SK-N-SH treated with all-trans-retinoic acid at 6 μM for 48 hours (cell line): ENCODE measurements at regions not wholly inside any gene's neighbourhood (a gene's known extent, or its start where the extent isn't known, plus 50 kb on each side); places are given as distances from the start of the nearest gene placed in this dataset.

Experiments used
- ATAC-seq: fragments of 200-7000 bp; cut with Tn5 transposase; 3 replicates; pipeline ENCODE4 v1.9.1; 2020; ENCODE audit warnings: mild to moderate bottlenecking, moderate library complexity
- ARNTL ChIP-seq: fragments of 450-650 bp; formaldehyde crosslinking; IDR thresholded peaks from 2 replicates; pipeline ENCODE4 v1.5.0; 2020; ENCODE audit warnings: low read depth, mild to moderate bottlenecking, moderate library complexity, borderline replicate concordance
- BACH2 ChIP-seq: fragments of 250-450 bp; sonication (Bioruptor Pico); IDR thresholded peaks from 2 replicates; pipeline ENCODE4 v1.9.0; 2021; ENCODE audit warnings: mild to moderate bottlenecking, borderline replicate concordance
- CREB5 ChIP-seq: fragments of 250-450 bp; sonication (Bioruptor Pico); IDR thresholded peaks from 2 replicates; pipeline ENCODE4 v1.5.1; 2020; ENCODE audit warnings: low read depth, mild to moderate bottlenecking, moderate library complexity
- CSDC2 ChIP-seq: fragments of 250-450 bp; sonication (Bioruptor Pico); IDR thresholded peaks from 2 replicates; pipeline ENCODE4 v1.5.0; 2020; ENCODE audit warnings: mild to moderate bottlenecking, moderate library complexity
- CSRNP3 ChIP-seq: fragments of 250-450 bp; sonication (Bioruptor Pico); IDR thresholded peaks from 2 replicates; pipeline ENCODE4 v1.5.1; 2021; ENCODE audit warnings: mild to moderate bottlenecking, moderate library complexity
- ESRRG ChIP-seq: fragments of 250-450 bp; sonication (Bioruptor Pico); IDR thresholded peaks from 2 replicates; pipeline ENCODE4 v1.6.1; 2021; ENCODE audit warnings: mild to moderate bottlenecking
- GLIS3 ChIP-seq: fragments of 250-450 bp; sonication (Bioruptor Pico); IDR thresholded peaks from 2 replicates; pipeline ENCODE4 v1.5.0; 2020; ENCODE audit warnings: mild to moderate bottlenecking, moderate library complexity
- ISL1 ChIP-seq: fragments of 250-450 bp; sonication (Bioruptor Pico); IDR thresholded peaks from 2 replicates; pipeline ENCODE4 v2.1.2; 2022; ENCODE audit warnings: mild to moderate bottlenecking, moderate library complexity
- OSR1 ChIP-seq: fragments of 250-450 bp; sonication (Bioruptor Pico); IDR thresholded peaks from 2 replicates; pipeline ENCODE4 v1.8.0; 2022; ENCODE audit warnings: moderate library complexity, mild to moderate bottlenecking, inconsistent platforms
- PATZ1 ChIP-seq: fragments of 250-450 bp; sonication (Bioruptor Pico); IDR thresholded peaks from 2 replicates; pipeline ENCODE4 v1.8.0; 2020; ENCODE audit warnings: mild to moderate bottlenecking, moderate library complexity, borderline replicate concordance
- POU6F1 ChIP-seq: fragments of 250-450 bp; sonication (Bioruptor Pico); IDR thresholded peaks from 2 replicates; pipeline ENCODE4 v1.8.0; 2021; ENCODE audit warnings: low read depth, mild to moderate bottlenecking, moderate library complexity, borderline replicate concordance
- PPARA ChIP-seq: fragments of 250-450 bp; sonication (Bioruptor Pico); IDR thresholded peaks from 2 replicates; pipeline ENCODE4 v1.5.0; 2020; ENCODE audit warnings: mild to moderate bottlenecking, borderline replicate concordance
- RARB ChIP-seq: fragments of 250-450 bp; sonication (Bioruptor Pico); IDR thresholded peaks from 2 replicates; pipeline ENCODE4 v1.8.0; 2021; ENCODE audit warnings: mild to moderate bottlenecking, moderate library complexity
- SNAI2 ChIP-seq: fragments of 250-450 bp; sonication (Bioruptor Pico); IDR thresholded peaks from 2 replicates; pipeline ENCODE4 v1.5.0; 2020; ENCODE audit warnings: mild to moderate bottlenecking, moderate library complexity
- TCF4 ChIP-seq: fragments of 250-450 bp; sonication (Bioruptor Pico); IDR thresholded peaks from 2 replicates; pipeline ENCODE4 v1.8.0; 2021; ENCODE audit warnings: mild to moderate bottlenecking, moderate library complexity, borderline replicate concordance
- TOX ChIP-seq: fragments of 250-450 bp; sonication (Bioruptor Pico); IDR thresholded peaks from 2 replicates; pipeline ENCODE4 v1.8.0; 2021; ENCODE audit warnings: mild to moderate bottlenecking, moderate library complexity, borderline replicate concordance
- TSHZ2 ChIP-seq: fragments of 250-450 bp; sonication (Bioruptor Pico); IDR thresholded peaks from 2 replicates; pipeline ENCODE4 v1.5.0; 2020; ENCODE audit warnings: mild to moderate bottlenecking, moderate library complexity
- ZC3H10 ChIP-seq: fragments of 250-450 bp; sonication (Bioruptor Pico); IDR thresholded peaks from 2 replicates; pipeline ENCODE4 v1.5.1; 2021; ENCODE audit warnings: mild to moderate bottlenecking, moderate library complexity
- ZFP3 ChIP-seq: fragments of 250-450 bp; sonication (Bioruptor Pico); IDR thresholded peaks from 2 replicates; pipeline ENCODE4 v1.5.0; 2020; ENCODE audit warnings: mild to moderate bottlenecking, moderate library complexity
- ZFP30 ChIP-seq: fragments of 450-650 bp; formaldehyde crosslinking; IDR thresholded peaks from 2 replicates; pipeline ENCODE4 v1.5.0; 2022; ENCODE audit warnings: mild to moderate bottlenecking, moderate library complexity
- ZNF565 ChIP-seq: fragments of 450-650 bp; formaldehyde crosslinking; conservative IDR thresholded peaks from 2 replicates; pipeline ENCODE4 v1.5.0; 2020; ENCODE audit warnings: low read depth, mild to moderate bottlenecking, moderate library complexity
- ZNF70 ChIP-seq: fragments of 450-650 bp; formaldehyde crosslinking; IDR thresholded peaks from 2 replicates; pipeline ENCODE4 v1.5.0; 2020; ENCODE audit warnings: mild to moderate bottlenecking, moderate library complexity
- ZNF8 ChIP-seq: fragments of 450-650 bp; formaldehyde crosslinking; IDR thresholded peaks from 2 replicates; pipeline ENCODE4 v1.5.0; 2020; ENCODE audit warnings: mild to moderate bottlenecking, moderate library complexity

GRCh38 chr21:38112219-38112789 is 144.5 kb upstream of the KCNJ15 start:
- TF ChIP-seq POU6F1 (CRISPR knock-in tag) = no peak
- no peak for TF ChIP-seq RARB (CRISPR knock-in tag)
- TF ChIP-seq CREB5 (CRISPR knock-in tag) = no peak
- no peak for TF ChIP-seq PATZ1 (CRISPR knock-in tag)
- TF ChIP-seq ARNTL (CRISPR knock-in tag) = no peak
- TF ChIP-seq TSHZ2 (CRISPR knock-in tag) = no peak
- no peak for TF ChIP-seq SNAI2 (CRISPR knock-in tag)
- no peak for TF ChIP-seq OSR1 (CRISPR knock-in tag)
- TF ChIP-seq TOX = no peak
- no peak for TF ChIP-seq CSDC2 (CRISPR knock-in tag)
- TF ChIP-seq ZC3H10 = no peak
- no peak for TF ChIP-seq GLIS3 (CRISPR knock-in tag)
- no peak for TF ChIP-seq BACH2
- no peak for TF ChIP-seq ZFP3 (CRISPR knock-in tag)
- TF ChIP-seq ZNF565 (CRISPR knock-in tag) = no peak
- no peak for TF ChIP-seq TCF4 (CRISPR knock-in tag)
- TF ChIP-seq ZFP30 (CRISPR knock-in tag) = no peak
- no peak for TF ChIP-seq ZNF70 (CRISPR knock-in tag)
- TF ChIP-seq ESRRG = no peak
- no peak for ATAC-seq

GRCh38 chr21:38114717-38115333 is 142.0 kb upstream of the KCNJ15 start:
- TF ChIP-seq RARB (CRISPR knock-in tag) (no peak), ZNF8 (CRISPR knock-in tag) (no peak), GLIS3 (CRISPR knock-in tag) (no peak), TOX (no peak), CSDC2 (CRISPR knock-in tag) (no peak), TCF4 (CRISPR knock-in tag) (no peak), CSRNP3 (CRISPR knock-in tag) (no peak), POU6F1 (CRISPR knock-in tag) (no peak), ZFP30 (CRISPR knock-in tag) (no peak), TSHZ2 (CRISPR knock-in tag) (no peak), CREB5 (CRISPR knock-in tag) (no peak), ZNF70 (CRISPR knock-in tag) (no peak), OSR1 (CRISPR knock-in tag) (no peak), ISL1 (CRISPR knock-in tag) (no peak), PPARA (CRISPR knock-in tag) (no peak)
- ATAC-seq = no peak
